Natural killer cell (primary cell): ENCODE measurements at regions not wholly inside any gene's neighbourhood (a gene's known extent, or its start where the extent isn't known, plus 50 kb on each side); places are given as distances from the start of the nearest gene placed in this dataset.

ENCODE experiments used
- ATAC-seq, 3 donors: fragments of 150-1000 bp in 2 of 3; fragments of 200-7000 bp in 1 of 3; cut with Tn5 transposase; 1 replicate in 1 of 3; 2 replicates in 2 of 3; pipeline ENCODE4 v1.10.0; 2021; ENCODE audit warnings: mild to moderate bottlenecking in 2 of 3, moderate library complexity in 2 of 3
- DNase-seq, 2 donors: peaks; one replicate each; pipeline versions ENCODE4 v3.0.0 to v3.0.0-alpha.2; 2013 to 2021; ENCODE audit warnings: mixed read lengths in 1 of 2
- H3K27ac ChIP-seq: one replicate; pipeline ENCODE4 v1.5.1; 2013; ENCODE audit warnings: mild to moderate bottlenecking, low read length
- H3K27me3 ChIP-seq: one replicate; pipeline ENCODE4 v1.6.1; 2013; ENCODE audit warnings: low read length; ENCODE audit not compliant: control insufficient read depth, insufficient read depth
- H3K36me3 ChIP-seq: one replicate; pipeline ENCODE4 v1.6.1; 2013; ENCODE audit warnings: low read length; ENCODE audit not compliant: control insufficient read depth, insufficient read depth
- H3K4me1 ChIP-seq: one replicate; pipeline ENCODE4 v1.6.1; 2013; ENCODE audit warnings: low read length; ENCODE audit not compliant: control insufficient read depth, insufficient read depth
- H3K4me3 ChIP-seq: one replicate; pipeline ENCODE4 v1.5.1; 2013; ENCODE audit warnings: low read length
- H3K9me3 ChIP-seq: one replicate; pipeline ENCODE4 v1.6.1; 2013; ENCODE audit warnings: low read length; ENCODE audit not compliant: control insufficient read depth, insufficient read depth
- H3K27ac Mint-ChIP-seq, 2 donors: one replicate each; pipeline ENCODE4 v1.8.0; 2022; ENCODE audit warnings: mild to moderate bottlenecking in 2 of 2, mixed read lengths in 2 of 2, moderate library complexity in 1 of 2
- H3K27me3 Mint-ChIP-seq, 2 donors: one replicate each; pipeline ENCODE4 v1.8.0; 2022; ENCODE audit warnings: low read depth in 2 of 2, mixed read lengths in 2 of 2
- H3K36me3 Mint-ChIP-seq: one replicate; pipeline ENCODE4 v1.8.0; 2022; ENCODE audit warnings: mixed read lengths
- H3K4me1 Mint-ChIP-seq, 2 donors: one replicate each; pipeline ENCODE4 v1.8.0; 2022; ENCODE audit warnings: mixed read lengths in 2 of 2
- H3K4me3 Mint-ChIP-seq: one replicate; pipeline ENCODE4 v1.8.0; 2022; ENCODE audit warnings: mild to moderate bottlenecking, moderate library complexity, mixed read lengths
- H3K9me3 Mint-ChIP-seq, 2 donors: one replicate each; pipeline ENCODE4 v1.8.0; 2022; ENCODE audit warnings: mixed read lengths in 2 of 2
- WGBS: methylation state at CpG from one replicate; pipeline ENCODE4 v1.1.7; 2013; ENCODE audit warnings: missing lambda C conversion rate; ENCODE audit not compliant: insufficient coverage; 5-methylcytosine and 5-hydroxymethylcytosine counted together
- intact Hi-C: fragments of 100-400 bp; cut with micrococcal nuclease; formaldehyde crosslinking; loops from one replicate; pipeline ENCODE4 v1.14.2; 2022
- TF ChIP-seq, protein P1 (sequence below): fragments of 200-600 bp; IDR thresholded peaks from one replicate; pipeline ENCODE4 v1.8.0; 2022; ENCODE audit warnings: antibody characterized with exemption

DNA sequence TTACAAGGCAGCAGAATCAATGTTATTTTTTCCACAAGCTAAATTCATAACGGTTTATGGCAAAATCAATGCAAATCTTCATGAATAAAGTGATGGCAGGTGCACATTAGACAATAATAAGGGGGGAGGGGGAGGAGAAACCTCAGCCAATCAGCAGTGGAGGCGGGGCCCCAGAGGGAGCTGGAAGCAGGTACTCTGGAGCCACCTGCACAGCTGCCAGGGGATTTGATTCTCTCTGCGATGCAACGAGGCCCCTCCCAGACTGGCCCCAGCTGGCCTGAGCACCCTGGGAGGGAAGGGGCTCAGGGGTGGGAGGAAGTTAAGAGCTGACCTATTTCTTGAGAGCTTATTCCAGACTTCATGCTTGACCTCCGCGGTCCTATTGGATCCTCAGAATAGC, 127.8 kb upstream of the IGSF21 start:
- Histone ChIP-seq H3K27me3 (no peaks in the 10 kb centered on the region), H3K36me3 (no peaks in the 10 kb centered on the region), H3K4me1 (no peaks in the 10 kb centered on the region), H3K4me3 (no peak overlapping the region), H3K27ac (no peak overlapping the region), H3K9me3 (no peaks in the 10 kb centered on the region)
- no peak overlapping the region for H3K27ac Mint-ChIP-seq
- no peaks in the 10 kb centered on the region for H3K9me3 Mint-ChIP-seq
- H3K4me3 Mint-ChIP-seq: no peak overlapping the region
- peaks cover 10 to 12% of the 10 kb centered on the region in 2 donors for H3K27me3 Mint-ChIP-seq
- WGBS: 56% methylated on average over 6 of the region's 6 CpGs
- no peak for DNase-seq
- TF ChIP-seq, protein P1, sequence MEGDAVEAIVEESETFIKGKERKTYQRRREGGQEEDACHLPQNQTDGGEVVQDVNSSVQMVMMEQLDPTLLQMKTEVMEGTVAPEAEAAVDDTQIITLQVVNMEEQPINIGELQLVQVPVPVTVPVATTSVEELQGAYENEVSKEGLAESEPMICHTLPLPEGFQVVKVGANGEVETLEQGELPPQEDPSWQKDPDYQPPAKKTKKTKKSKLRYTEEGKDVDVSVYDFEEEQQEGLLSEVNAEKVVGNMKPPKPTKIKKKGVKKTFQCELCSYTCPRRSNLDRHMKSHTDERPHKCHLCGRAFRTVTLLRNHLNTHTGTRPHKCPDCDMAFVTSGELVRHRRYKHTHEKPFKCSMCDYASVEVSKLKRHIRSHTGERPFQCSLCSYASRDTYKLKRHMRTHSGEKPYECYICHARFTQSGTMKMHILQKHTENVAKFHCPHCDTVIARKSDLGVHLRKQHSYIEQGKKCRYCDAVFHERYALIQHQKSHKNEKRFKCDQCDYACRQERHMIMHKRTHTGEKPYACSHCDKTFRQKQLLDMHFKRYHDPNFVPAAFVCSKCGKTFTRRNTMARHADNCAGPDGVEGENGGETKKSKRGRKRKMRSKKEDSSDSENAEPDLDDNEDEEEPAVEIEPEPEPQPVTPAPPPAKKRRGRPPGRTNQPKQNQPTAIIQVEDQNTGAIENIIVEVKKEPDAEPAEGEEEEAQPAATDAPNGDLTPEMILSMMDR: no peak
- no peaks in the 10 kb centered on the region for H3K4me1 Mint-ChIP-seq
- no peak for ATAC-seq
- H3K36me3 Mint-ChIP-seq: no peaks in the 10 kb centered on the region
- intact Hi-C loops: no loop called here

- TF ChIP-seq, protein P1: no peak
- Histone ChIP-seq H3K27ac (no peak overlapping the region), H3K4me3 (no peak overlapping the region), H3K4me1 (no peaks in the 10 kb centered on the region), H3K9me3 (no peaks in the 10 kb centered on the region), H3K36me3 (no peaks in the 10 kb centered on the region), H3K27me3 (no peaks in the 10 kb centered on the region)
- Mint-ChIP-seq H3K9me3 (no peaks in the 10 kb centered on the region), H3K27ac (no peak overlapping the region), H3K27me3 (peaks cover 5 to 12% of the 10 kb centered on the region in 2 donors), H3K4me3 (no peak overlapping the region), H3K36me3 (no peaks in the 10 kb centered on the region), H3K4me1 (no peaks in the 10 kb centered on the region)
- ATAC-seq (no peak), DNase-seq (no peak)
- intact Hi-C loops: no loop called here
- WGBS: 92% methylated on average over 6 of the region's 6 CpGs
Measured at GRCh38 chr1:17982197-17982596, 125.4 kb upstream of the IGSF21 start.

DNA sequence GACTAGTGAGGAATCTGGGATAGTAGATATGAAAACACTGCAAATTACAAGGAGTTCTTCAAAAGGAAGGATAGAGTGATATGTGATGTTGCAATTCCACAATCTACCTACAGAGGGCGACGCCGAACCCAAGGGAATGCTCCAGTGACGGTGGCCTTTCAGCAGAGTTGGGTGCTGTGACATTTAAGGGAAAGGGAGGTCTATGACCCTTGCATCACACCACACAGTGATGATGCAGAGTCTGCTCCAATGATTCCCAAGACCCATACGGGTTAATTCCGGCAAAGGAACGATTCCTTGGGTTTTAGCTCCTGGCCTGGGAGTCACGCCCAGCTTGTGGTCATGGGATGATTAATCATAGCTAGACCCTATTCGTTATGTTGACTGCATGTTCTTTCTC, 123.0 kb upstream of the IGSF21 start:
- intact Hi-C loops: no loop called here
- Histone ChIP-seq H3K4me1 (no peaks in the 10 kb centered on the region), H3K27ac (no peak overlapping the region), H3K36me3 (no peaks in the 10 kb centered on the region), H3K9me3 (no peaks in the 10 kb centered on the region), H3K4me3 (no peak overlapping the region), H3K27me3 (no peaks in the 10 kb centered on the region)
- Mint-ChIP-seq H3K9me3 (no peaks in the 10 kb centered on the region), H3K36me3 (no peaks in the 10 kb centered on the region), H3K4me3 (no peak overlapping the region), H3K4me1 (no peaks in the 10 kb centered on the region), H3K27me3 (peaks cover 0 to 7% of the 10 kb centered on the region in 2 donors), H3K27ac (no peak overlapping the region)
- TF ChIP-seq, protein P1: no peak
- DNase-seq (peak in 1 of 2 donors; percentile 36), ATAC-seq (no peak)
- WGBS: 51% methylated on average over 5 of the region's 9 CpGs

DNA sequence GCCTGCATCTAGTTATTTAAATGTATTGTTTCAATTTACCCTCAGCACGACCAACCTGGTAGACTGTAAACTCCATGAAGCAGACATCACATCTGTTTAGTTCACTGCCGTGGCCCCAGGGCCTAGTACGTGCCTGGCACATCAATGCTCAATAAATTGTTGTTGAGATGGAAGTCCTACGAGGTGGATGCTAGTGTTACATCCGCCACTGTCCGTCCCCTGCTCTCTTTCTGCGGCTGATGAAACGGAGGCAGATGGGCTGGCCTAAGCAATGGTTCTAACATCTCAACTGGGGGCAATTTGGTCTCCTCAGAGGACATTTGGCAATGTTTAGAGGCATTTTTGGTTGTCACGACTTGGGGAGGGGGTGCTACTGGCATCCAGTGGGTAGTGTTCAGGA, 121.4 kb upstream of the IGSF21 start:
- no peaks in the 10 kb centered on the region for H3K4me1 ChIP-seq
- no peaks in the 10 kb centered on the region for H3K36me3 Mint-ChIP-seq
- WGBS: 90% methylated on average over 9 of the region's 9 CpGs
- intact Hi-C loops: no loop called here
- no peaks in the 10 kb centered on the region for H3K4me1 Mint-ChIP-seq
- DNase-seq (no peak), ATAC-seq (no peak)
- H3K4me3 Mint-ChIP-seq: no peak overlapping the region
- H3K27ac Mint-ChIP-seq: no peak overlapping the region
- no peaks in the 10 kb centered on the region for H3K9me3 ChIP-seq
- H3K36me3 ChIP-seq: no peaks in the 10 kb centered on the region
- no peak overlapping the region for H3K27ac ChIP-seq
- H3K4me3 ChIP-seq: no peak overlapping the region
- H3K9me3 Mint-ChIP-seq: no peaks in the 10 kb centered on the region
- TF ChIP-seq, protein P1: no peak
- H3K27me3 Mint-ChIP-seq: peaks cover 0 to 6% of the 10 kb centered on the region in 2 donors
- no peaks in the 10 kb centered on the region for H3K27me3 ChIP-seq
